Erythroblast (primary cell): ENCODE measurements at regions not wholly inside any gene's neighbourhood (a gene's known extent, or its start where the extent isn't known, plus 50 kb on each side); places are given as distances from the start of the nearest gene placed in this dataset.

Source experiments
- GATA1 ChIP-seq: IDR thresholded peaks from 2 replicates; pipeline ENCODE4 v1.6.1; 2011; ENCODE audit warnings: low read depth, mild to moderate bottlenecking, control low read depth, low read length, moderate library complexity
- POLR2A ChIP-seq: IDR thresholded peaks from 2 replicates; pipeline ENCODE4 v1.6.1; 2011; ENCODE audit warnings: mild to moderate bottlenecking, low read length

GRCh38 chr2:13003500-13003899 lies 286.8 kb downstream of the TRIB2 start:
- TF ChIP-seq POLR2A (no peak), GATA1 (no peak)
